HuH-7 (cell line): ENCODE measurements at regions not wholly inside any gene's neighbourhood (a gene's known extent, or its start where the extent isn't known, plus 50 kb on each side); places are given as distances from the start of the nearest gene placed in this dataset.

Experiments used
- DNase-seq: peaks from one replicate; pipeline ENCODE4 v3.0.0; 2011; ENCODE audit warnings: low spot score

- no peak for DNase-seq
Measured at GRCh38 chr1:11338284-11338924, 65.4 kb downstream of the UBIAD1 start.

DNA sequence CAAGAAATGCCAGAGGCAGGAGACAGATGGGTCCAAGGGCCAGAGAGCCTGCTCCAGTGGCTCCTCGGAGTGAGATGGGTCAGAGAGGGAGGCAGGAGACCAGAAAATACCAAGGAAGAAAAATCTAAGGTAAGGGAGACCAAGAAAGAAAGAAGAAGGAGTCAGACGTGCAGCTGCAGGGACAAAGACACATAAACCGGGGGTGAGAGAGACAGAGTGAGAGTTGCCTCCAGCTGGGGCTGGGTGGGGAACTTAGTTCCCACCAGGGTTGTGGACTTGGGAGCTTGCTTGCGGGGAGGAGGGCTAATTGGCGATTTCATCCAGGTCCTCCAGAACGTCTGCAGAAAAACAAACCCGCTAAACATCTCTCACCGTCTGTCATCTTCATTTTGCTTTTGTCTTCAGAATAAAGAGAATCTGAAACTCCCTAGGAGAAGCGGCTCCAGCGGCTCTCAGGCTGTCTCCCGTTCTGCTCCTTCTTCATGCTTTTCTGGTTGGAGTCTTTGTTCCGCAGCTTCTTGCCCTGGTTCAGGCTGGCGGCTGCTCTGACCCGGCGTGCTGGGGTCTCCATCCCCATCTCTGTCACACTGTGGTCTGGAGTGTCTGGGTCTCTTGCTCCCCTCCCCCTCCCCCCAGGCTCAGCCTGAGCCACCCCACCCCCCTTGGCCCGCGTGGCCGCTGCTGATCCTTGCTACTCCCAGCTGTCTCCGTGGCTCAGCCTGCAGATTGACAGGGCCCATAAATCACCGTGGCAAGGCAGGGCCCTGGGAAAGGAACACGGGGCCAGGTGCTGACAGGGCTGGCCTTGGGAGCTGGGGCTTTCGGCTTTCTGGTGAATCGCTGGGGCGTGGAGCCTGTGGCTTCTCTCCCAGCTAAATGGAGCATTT is 66.6 kb downstream of the UBIAD1 start:
- DNase-seq: peak; percentile 29

GRCh38 chr1:11340233-11340632 is 67.2 kb downstream of the UBIAD1 start:
- no peak for DNase-seq

DNA sequence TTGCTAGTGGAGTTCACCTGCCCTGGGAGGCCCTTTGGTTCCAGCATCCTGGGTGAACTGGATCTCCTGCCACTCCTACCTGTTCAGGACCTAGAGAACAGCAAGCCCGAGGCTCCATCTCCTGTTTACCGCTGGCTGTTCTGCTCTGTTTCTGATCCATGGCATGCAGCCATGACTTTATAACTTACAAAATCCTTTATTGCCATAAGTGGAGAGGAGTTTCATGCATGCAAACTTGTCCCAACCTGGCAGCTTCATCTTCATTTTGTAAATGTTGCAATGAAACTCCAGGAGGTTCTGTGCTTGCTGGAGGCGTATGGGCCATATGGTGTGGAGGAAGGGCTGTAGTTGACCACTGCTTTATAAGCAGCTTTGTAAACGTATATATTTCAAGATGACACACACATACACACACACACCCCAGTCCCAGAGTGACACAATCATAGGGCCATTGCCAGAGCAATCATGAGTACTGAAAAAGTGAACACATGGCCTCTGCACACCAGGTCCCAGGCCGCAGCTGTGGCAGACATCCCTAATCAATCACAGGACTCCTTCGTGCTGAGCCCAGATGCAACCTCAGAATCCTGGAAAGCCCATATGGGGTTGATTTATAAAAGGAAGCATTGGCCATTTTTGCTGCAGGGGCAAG is 69.0 kb downstream of the UBIAD1 start:
- no peak for DNase-seq

GRCh38 chr1:11342621-11343032 is 69.6 kb downstream of the UBIAD1 start:
- no peak for DNase-seq

- DNase-seq: no peak
Measured at GRCh38 chr1:11345971-11346715, 73.1 kb downstream of the UBIAD1 start.

DNA sequence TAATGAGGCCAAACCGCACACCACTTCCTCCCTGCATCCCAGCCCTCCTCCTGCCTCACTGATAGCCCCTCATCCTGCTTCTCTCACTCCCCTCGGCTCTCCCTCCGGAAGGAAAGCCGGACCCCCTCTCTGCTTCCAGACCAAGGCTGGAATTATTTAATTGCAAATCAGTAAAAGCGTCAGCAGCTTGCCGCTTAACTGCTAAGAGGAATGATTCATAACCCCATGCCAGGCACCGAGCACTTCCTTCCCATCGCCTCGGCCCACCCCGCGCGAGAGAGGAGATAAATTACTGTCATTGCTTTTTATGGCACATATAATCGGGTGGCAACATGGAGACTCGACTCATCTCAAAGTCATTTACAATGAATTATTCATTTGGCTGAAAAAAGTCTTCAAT is 77.3 kb downstream of the UBIAD1 start:
- DNase-seq: no peak

- no peak for DNase-seq
Measured at GRCh38 chr1:11352058-11352715, 79.2 kb downstream of the UBIAD1 start.

DNA sequence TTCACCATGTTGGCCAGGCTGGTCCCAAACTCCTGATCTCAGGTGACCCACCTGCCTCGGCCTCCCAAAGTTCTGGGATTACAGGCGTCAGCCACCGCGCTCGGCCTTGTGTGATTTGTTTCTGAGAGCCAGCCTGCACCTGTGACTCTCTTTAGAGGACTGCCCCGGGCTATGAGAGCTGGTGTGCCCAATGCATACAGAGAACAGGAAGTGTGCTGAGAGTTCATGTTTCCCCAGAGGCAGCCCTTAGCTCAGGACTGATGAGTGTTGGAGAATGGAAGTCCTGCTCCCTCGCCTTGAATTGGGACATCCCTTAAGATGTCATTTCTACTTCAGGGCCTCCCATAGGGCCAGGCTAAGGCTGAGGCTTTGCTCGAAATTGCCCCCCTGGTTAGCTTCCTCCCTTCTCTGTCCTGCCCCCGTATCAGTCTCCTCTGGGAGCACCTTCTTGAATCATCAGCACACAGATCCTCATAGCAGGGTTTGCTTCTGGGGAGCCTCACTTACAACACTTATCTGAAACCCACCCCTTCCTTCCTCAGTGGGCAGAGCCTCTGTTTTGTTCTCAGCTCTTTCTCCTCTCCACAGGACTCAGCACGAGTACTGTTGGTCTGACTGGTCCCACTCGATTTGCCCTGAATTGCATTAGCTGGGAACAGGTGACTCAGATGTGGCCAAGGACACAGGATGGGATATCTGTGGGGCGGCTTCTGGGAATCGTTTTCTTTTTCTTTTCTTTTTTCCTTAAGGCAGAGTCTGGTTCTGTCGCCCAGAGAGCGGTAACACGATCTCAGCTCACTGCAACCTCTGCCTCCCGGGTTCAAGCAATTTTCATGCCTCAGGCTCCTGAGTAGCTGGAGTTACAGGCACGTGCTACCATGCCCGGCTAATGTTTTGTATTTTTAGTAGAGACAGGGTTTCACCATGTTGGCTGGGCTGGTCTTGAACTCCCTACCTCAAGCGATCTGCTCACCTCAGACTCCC is 80.1 kb downstream of the UBIAD1 start:
- DNase-seq: no peak

- DNase-seq: no peak
Measured at GRCh38 chr1:11354893-11355553, 82.0 kb downstream of the UBIAD1 start.

DNA sequence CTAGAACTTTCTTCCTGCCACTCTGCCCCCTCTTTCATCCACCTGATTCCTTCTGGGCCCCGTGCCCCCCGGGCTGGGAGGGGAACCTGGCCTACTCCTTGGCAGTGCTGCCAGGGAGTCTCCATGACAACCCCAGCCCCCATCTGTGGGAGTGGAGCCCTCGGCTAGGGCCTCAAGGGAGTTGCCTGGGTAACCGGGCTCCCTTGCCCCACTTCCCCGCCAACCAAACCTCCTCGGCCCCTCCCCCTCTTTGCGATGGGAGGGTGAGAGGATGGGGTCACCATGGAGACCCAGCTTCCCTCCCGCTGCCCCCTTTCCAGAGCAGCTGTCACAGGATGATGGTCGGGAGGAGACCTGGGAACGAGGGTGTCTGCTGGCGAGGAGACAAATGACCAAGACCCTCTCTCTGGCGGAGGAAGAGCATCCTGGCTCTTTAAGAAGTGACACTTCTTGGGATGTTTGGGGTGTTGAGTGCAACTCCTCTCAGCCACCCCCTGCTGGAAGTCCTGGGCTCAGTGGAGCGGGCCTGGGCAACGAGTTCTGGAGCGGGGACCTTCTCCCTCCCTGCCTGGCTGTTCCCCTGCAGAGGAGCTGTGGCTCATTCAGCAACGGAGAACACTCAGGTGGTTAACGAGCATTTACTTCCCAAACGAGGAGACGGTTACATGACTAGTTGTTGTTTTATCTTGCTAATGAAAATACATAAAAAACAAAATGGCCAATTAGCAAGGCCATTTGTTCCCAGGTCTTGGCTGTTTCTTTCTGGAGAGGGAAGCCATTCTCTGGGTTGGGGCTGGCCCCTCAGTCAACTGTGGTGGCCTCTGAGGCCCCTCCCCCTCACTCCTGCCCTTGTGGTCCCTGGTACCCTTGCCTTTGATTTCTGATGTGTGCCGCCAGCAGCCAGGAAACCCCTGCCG is 82.8 kb downstream of the UBIAD1 start:
- no peak for DNase-seq

GRCh38 chr1:11357276-11357675 is 84.3 kb downstream of the UBIAD1 start:
- DNase-seq: no peak

DNA sequence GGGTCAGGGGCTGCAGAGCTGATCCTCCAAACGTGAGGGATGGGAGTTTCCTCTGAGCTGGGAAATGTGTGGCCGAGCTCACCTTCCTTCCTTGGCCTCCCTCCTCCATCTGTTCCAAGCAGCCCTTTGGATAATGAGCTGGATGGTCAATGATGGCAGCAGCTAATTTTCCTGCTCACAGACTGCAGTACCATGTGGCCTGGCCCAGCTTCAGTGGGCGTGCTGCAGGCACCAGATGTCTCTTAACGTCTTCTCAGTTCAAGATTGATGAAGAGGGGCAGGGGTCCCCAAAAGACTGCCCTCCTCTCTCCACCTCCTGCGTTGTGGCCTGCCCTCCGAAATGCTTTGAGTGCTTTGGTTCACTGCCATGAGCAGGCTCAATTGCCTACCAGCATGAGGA is 86.0 kb downstream of the UBIAD1 start:
- no peak for DNase-seq

- DNase-seq: no peak
Measured at GRCh38 chr1:11362547-11363021, 89.6 kb downstream of the UBIAD1 start.

GRCh38 chr1:11364170-11364569 is 91.2 kb downstream of the UBIAD1 start:
- DNase-seq: no peak

GRCh38 chr1:11365744-11366387 is 92.9 kb downstream of the UBIAD1 start:
- DNase-seq: no peak

DNA sequence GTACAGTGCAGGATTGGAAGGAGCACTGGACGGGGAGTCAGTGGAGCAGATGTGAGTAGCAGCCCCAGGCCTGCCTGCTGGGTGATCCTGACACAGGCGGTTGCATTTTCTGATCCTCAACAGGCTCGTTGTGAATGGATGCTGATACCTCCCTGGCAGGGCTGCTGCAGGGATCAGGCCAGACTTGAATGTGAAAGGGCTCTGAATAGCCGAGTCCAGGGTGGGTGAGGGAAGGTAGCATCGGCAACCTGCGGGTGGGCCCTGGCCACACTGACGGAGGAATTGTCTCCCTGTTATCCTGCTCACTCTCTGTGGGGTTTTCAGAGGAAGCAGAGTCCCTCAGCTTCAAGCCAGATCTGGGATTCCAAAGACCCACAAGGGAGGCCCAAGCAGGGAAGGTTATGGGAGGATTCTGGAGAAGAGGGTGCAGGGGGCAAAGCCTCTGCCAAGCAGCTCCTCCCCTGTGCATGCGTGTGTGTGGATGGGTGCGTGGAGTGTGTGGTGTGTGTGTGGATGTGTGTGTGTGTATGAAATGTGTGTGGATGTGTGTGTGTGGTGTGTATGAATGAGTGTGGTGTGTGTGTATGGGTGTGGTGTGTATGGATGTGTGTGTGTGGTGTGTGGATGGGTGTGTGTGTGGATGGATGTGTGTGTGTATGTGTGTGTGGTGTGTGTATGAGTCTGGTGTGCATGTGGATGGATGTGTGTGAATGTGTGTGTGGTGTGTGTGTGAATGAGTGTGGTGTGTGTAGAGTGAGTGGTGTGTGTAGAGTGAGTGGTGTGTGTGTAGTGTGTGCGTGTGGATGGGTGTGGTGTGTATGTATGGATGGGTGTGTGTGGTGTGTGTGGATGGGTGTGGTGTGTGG is 100.3 kb downstream of the UBIAD1 start:
- DNase-seq: no peak
